Trophoblast cell (in vitro differentiated cells and primary cell): ENCODE measurements at regions not wholly inside any gene's neighbourhood (a gene's known extent, or its start where the extent isn't known, plus 50 kb on each side); places are given as distances from the start of the nearest gene placed in this dataset.
A peak's percentile ranks its signal among the peaks of the same experiment; 100 is the strongest.

Experiments used
- DNase-seq, 2 donors: peaks; one replicate each; pipeline ENCODE4 v3.0.0-alpha.2; 2016
- H2AFZ ChIP-seq: 2 replicates; pipeline ENCODE4 v1.6.1; 2013; ENCODE audit warnings: low read length, moderate library complexity, mild to moderate bottlenecking; ENCODE audit not compliant: insufficient read depth, poor library complexity
- H2AK5ac ChIP-seq: 2 replicates; pipeline ENCODE4 v1.6.1; 2013; ENCODE audit warnings: mild to moderate bottlenecking, low read length
- H2BK120ac ChIP-seq: 2 replicates; pipeline ENCODE4 v1.6.1; 2013; ENCODE audit warnings: low read length, mild to moderate bottlenecking, moderate library complexity; ENCODE audit not compliant: insufficient read depth, poor library complexity
- H2BK12ac ChIP-seq: 2 replicates; pipeline ENCODE4 v1.6.1; 2013; ENCODE audit warnings: mild to moderate bottlenecking, low read length, moderate library complexity
- H2BK5ac ChIP-seq: 2 replicates; pipeline ENCODE4 v1.6.1; 2013; ENCODE audit warnings: low read length, low read depth, moderate library complexity, mild to moderate bottlenecking; ENCODE audit not compliant: poor library complexity
- H3K14ac ChIP-seq: 2 replicates; pipeline ENCODE4 v1.6.1; 2013; ENCODE audit warnings: mild to moderate bottlenecking, low read length
- H3K18ac ChIP-seq: 2 replicates; pipeline ENCODE4 v1.6.1; 2013; ENCODE audit warnings: mild to moderate bottlenecking, low read length
- H3K23ac ChIP-seq: 2 replicates; pipeline ENCODE4 v1.6.1; 2013; ENCODE audit warnings: low read length
- H3K27ac ChIP-seq: 2 replicates; pipeline ENCODE4 v1.5.1; 2013; ENCODE audit warnings: low read depth, mild to moderate bottlenecking, inconsistent platforms, low read length, moderate library complexity
- H3K27me3 ChIP-seq: 2 replicates; pipeline ENCODE4 v1.6.1; 2013; ENCODE audit warnings: inconsistent platforms, mild to moderate bottlenecking, low read length, moderate library complexity; ENCODE audit not compliant: insufficient read depth
- H3K36me3 ChIP-seq, 2 experiments: 1 replicate in 1 of 2; 2 replicates in 1 of 2; pipeline ENCODE4 v1.6.1; 2013; ENCODE audit warnings: low read length in 2 of 2, mild to moderate bottlenecking in 2 of 2, moderate library complexity in 1 of 2; ENCODE audit not compliant: insufficient read depth in 2 of 2, control insufficient read depth in 1 of 2
- H3K4ac ChIP-seq: 2 replicates; pipeline ENCODE4 v1.6.1; 2013; ENCODE audit warnings: low read depth, mild to moderate bottlenecking, low read length, moderate library complexity
- H3K4me1 ChIP-seq, 2 experiments: 1 replicate in 1 of 2; 2 replicates in 1 of 2; pipeline ENCODE4 v1.6.1; 2013; ENCODE audit warnings: low read length in 2 of 2, mild to moderate bottlenecking in 2 of 2, moderate library complexity in 1 of 2; ENCODE audit not compliant: insufficient read depth in 2 of 2, control insufficient read depth in 1 of 2
- H3K4me2 ChIP-seq: 2 replicates; pipeline ENCODE4 v1.6.1; 2013; ENCODE audit warnings: inconsistent platforms, mild to moderate bottlenecking, low read length, moderate library complexity
- H3K4me3 ChIP-seq: 2 replicates; pipeline ENCODE4 v1.5.1; 2013; ENCODE audit warnings: mild to moderate bottlenecking, low read depth, low read length, inconsistent platforms
- H3K79me1 ChIP-seq: one replicate; pipeline ENCODE4 v1.6.1; 2013; ENCODE audit warnings: low read length
- H3K79me2 ChIP-seq: 2 replicates; pipeline ENCODE4 v1.6.1; 2013; ENCODE audit warnings: low read length, mild to moderate bottlenecking; ENCODE audit not compliant: control insufficient read depth, insufficient read depth, poor library complexity
- H3K9ac ChIP-seq: 2 replicates; pipeline ENCODE4 v1.6.1; 2013; ENCODE audit warnings: mild to moderate bottlenecking, low read length
- H3K9me3 ChIP-seq: 2 replicates; pipeline ENCODE4 v1.6.1; 2013; ENCODE audit warnings: low read depth, mild to moderate bottlenecking, control low read depth, inconsistent platforms, low read length; ENCODE audit not compliant: insufficient read depth
- H4K12ac ChIP-seq: 2 replicates; pipeline ENCODE4 v1.6.1; 2013; ENCODE audit warnings: low read depth, mild to moderate bottlenecking, low read length, moderate library complexity
- H4K8ac ChIP-seq: 2 replicates; pipeline ENCODE4 v1.6.1; 2013; ENCODE audit warnings: low read depth, mild to moderate bottlenecking, low read length, moderate library complexity
- H4K91ac ChIP-seq: one replicate; pipeline ENCODE4 v1.6.1; 2013; ENCODE audit warnings: low read depth, mild to moderate bottlenecking, low read length, moderate library complexity
- WGBS: extraction: QIAGEN DNeasy Blood & Tissue Kit; methylation state at CpG from one replicate; pipeline ENCODE4 v1.1.7; 2013; ENCODE audit warnings: missing lambda C conversion rate; ENCODE audit not compliant: insufficient read length, insufficient coverage; ENCODE audit errors: extremely low coverage; 5-methylcytosine and 5-hydroxymethylcytosine counted together

GRCh38 chr2:139271149-139271548 is 491.0 kb upstream of the NXPH2 start:
- H3K4ac ChIP-seq: no peak overlapping the region
- H3K27me3 ChIP-seq: no peaks in the 10 kb centered on the region
- no peak overlapping the region for H2BK5ac ChIP-seq
- H2AFZ ChIP-seq: no peak overlapping the region
- no peak overlapping the region for H4K12ac ChIP-seq
- H3K18ac ChIP-seq: no peak overlapping the region
- H4K8ac ChIP-seq: no peak overlapping the region
- H3K4me1 ChIP-seq: no peaks in the 10 kb centered on the region
- H3K79me1 ChIP-seq: no peaks in the 10 kb centered on the region
- H3K79me2 ChIP-seq: no peaks in the 10 kb centered on the region
- H2BK12ac ChIP-seq: no peak overlapping the region
- H3K4me2 ChIP-seq: no peak overlapping the region
- no peak overlapping the region for H3K14ac ChIP-seq
- no CpG with 5 or more reads among the region's 2 CpGs for WGBS
- H3K4me3 ChIP-seq: no peak overlapping the region
- H3K36me3 ChIP-seq: no peaks in the 10 kb centered on the region
- H3K23ac ChIP-seq: no peak overlapping the region
- DNase-seq: no peak
- H3K9ac ChIP-seq: no peak overlapping the region
- H2BK120ac ChIP-seq: no peak overlapping the region
- H2AK5ac ChIP-seq: no peak overlapping the region
- H4K91ac ChIP-seq: no peak overlapping the region
- no peaks in the 10 kb centered on the region for H3K9me3 ChIP-seq
- no peak overlapping the region for H3K27ac ChIP-seq

- no peak overlapping the region for H3K18ac ChIP-seq
- no peak overlapping the region for H3K9ac ChIP-seq
- H3K4me3 ChIP-seq: no peak overlapping the region
- H3K23ac ChIP-seq: no peak overlapping the region
- H3K36me3 ChIP-seq: no peaks in the 10 kb centered on the region
- H2BK120ac ChIP-seq: no peak overlapping the region
- H4K8ac ChIP-seq: no peak overlapping the region
- H4K12ac ChIP-seq: no peak overlapping the region
- no peak overlapping the region for H3K14ac ChIP-seq
- no peak overlapping the region for H3K4ac ChIP-seq
- no peak overlapping the region for H4K91ac ChIP-seq
- no peak overlapping the region for H2BK5ac ChIP-seq
- H3K79me1 ChIP-seq: no peaks in the 10 kb centered on the region
- no peak overlapping the region for H2AFZ ChIP-seq
- no peak overlapping the region for H3K4me2 ChIP-seq
- no peaks in the 10 kb centered on the region for H3K79me2 ChIP-seq
- H2BK12ac ChIP-seq: no peak overlapping the region
- no peaks in the 10 kb centered on the region for H3K9me3 ChIP-seq
- H3K27ac ChIP-seq: peak overlapping the region; percentile 49
- no peaks in the 10 kb centered on the region for H3K27me3 ChIP-seq
- H2AK5ac ChIP-seq: no peak overlapping the region
- no peak for DNase-seq
- peaks cover 0 to 6% of the 10 kb centered on the region in 2 experiments for H3K4me1 ChIP-seq
- no CpG with 5 or more reads among the region's 2 CpGs for WGBS
These were observed 479.9 kb upstream of the NXPH2 start for GRCh38 chr2:139260052-139260430.

- Histone ChIP-seq H2BK12ac (no peak overlapping the region), H3K79me2 (no peaks in the 10 kb centered on the region), H4K8ac (no peak overlapping the region), H4K91ac (no peak overlapping the region), H3K18ac (no peak overlapping the region), H3K4me3 (no peak overlapping the region), H3K9ac (no peak overlapping the region), H3K14ac (no peak overlapping the region), H3K79me1 (no peaks in the 10 kb centered on the region), H3K27ac (peak overlapping the region; percentile 49), H3K4me2 (no peak overlapping the region), H3K4me1 (peaks cover 0 to 6% of the 10 kb centered on the region in 2 experiments), H3K4ac (no peak overlapping the region), H2BK5ac (no peak overlapping the region), H2BK120ac (no peak overlapping the region), H2AK5ac (no peak overlapping the region), H3K9me3 (no peaks in the 10 kb centered on the region), H3K36me3 (no peaks in the 10 kb centered on the region), H3K27me3 (no peaks in the 10 kb centered on the region), H3K23ac (no peak overlapping the region), H2AFZ (no peak overlapping the region), H4K12ac (no peak overlapping the region)
- no peak for DNase-seq
- WGBS: no CpG with 5 or more reads among the region's 5 CpGs
These were observed 479.3 kb upstream of the NXPH2 start for GRCh38 chr2:139259422-139260051.

GRCh38 chr2:139241286-139241685 is 461.1 kb upstream of the NXPH2 start:
- no peak overlapping the region for H3K23ac ChIP-seq
- no peaks in the 10 kb centered on the region for H3K4me1 ChIP-seq
- no peak overlapping the region for H4K8ac ChIP-seq
- H2BK12ac ChIP-seq: no peak overlapping the region
- no peak overlapping the region for H2AK5ac ChIP-seq
- no peaks in the 10 kb centered on the region for H3K36me3 ChIP-seq
- no peak overlapping the region for H4K91ac ChIP-seq
- H3K27ac ChIP-seq: no peak overlapping the region
- no peak overlapping the region for H4K12ac ChIP-seq
- no peak overlapping the region for H2BK120ac ChIP-seq
- no peak overlapping the region for H3K4me2 ChIP-seq
- no peaks in the 10 kb centered on the region for H3K79me1 ChIP-seq
- no peaks in the 10 kb centered on the region for H3K9me3 ChIP-seq
- H3K4me3 ChIP-seq: no peak overlapping the region
- no peaks in the 10 kb centered on the region for H3K27me3 ChIP-seq
- no peak overlapping the region for H2BK5ac ChIP-seq
- DNase-seq: no peak
- H3K18ac ChIP-seq: no peak overlapping the region
- H3K14ac ChIP-seq: no peak overlapping the region
- H2AFZ ChIP-seq: no peak overlapping the region
- no peak overlapping the region for H3K4ac ChIP-seq
- no CpG with 5 or more reads among the region's 3 CpGs for WGBS
- H3K9ac ChIP-seq: no peak overlapping the region
- H3K79me2 ChIP-seq: no peaks in the 10 kb centered on the region
